ENCODE measurements at regions not wholly inside any gene's neighbourhood (a gene's known extent, or its start where the extent isn't known, plus 50 kb on each side); places are given as distances from the start of the nearest gene placed in this dataset.

DNA sequence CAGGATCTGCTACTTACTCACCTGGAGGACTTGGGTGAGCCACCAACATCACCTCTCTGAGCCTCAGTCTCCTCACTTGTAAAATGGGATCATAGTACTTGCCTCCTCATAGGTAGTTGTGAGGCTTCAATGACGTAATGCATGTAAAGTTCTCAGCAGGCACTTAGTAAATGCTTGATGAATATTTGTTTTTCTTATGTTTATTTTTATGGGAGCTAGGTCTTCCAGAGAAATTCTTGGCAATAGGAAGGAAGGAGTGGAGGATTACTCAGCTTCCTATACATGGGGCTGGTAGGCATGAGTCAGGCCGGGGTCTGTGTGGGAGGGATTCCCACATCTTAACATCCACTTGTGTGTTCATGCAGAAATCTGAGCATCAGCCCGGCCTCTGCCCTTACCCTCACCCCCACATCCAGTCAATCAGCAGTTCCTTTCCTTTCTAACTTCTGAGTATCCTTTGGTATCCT lies 95.4 kb upstream of the USP24 start (continued):
- no peak for TF ChIP-seq CREB1 (IDR thresholded peaks at IDR 0.05; ENCODE audit: low read depth)

- no peak for FAIRE-seq
- ChIA-PET POLR2A (no interaction called here), CTCF (interaction anchor here (0.9 to 1.0 kb wide), 2 partner anchors 10 to 167 kb away, joined by 3 read pairs; no protein-coding TSS in a partner anchor), RAD21 (ENCODE audit: unreplicated experiment) (no interaction called here), SMC1A (ENCODE audit: uncharacterized antibody, unreplicated experiment) (interaction anchor here (0.6 kb wide), 1 partner anchor 182 kb away, joined by 3 read pairs; no protein-coding TSS in a partner anchor)
- Histone ChIP-seq H3K27me3 (replicated peaks in 1 of 2; ENCODE audit: control insufficient read depth in 2 of 2, insufficient read depth in 2 of 2, low read length in 1 of 2) (no peaks in the 10 kb centered on the region), H3K79me2 (ENCODE audit: control insufficient read depth, insufficient read depth, low read length) (no peaks in the 10 kb centered on the region), H4K20me1 (ENCODE audit: control insufficient read depth, insufficient read depth) (no peaks in the 10 kb centered on the region), H3K4me1 (ENCODE audit: control insufficient read depth, insufficient read depth, low read length) (no peaks in the 10 kb centered on the region), H3K4me3 (no peak overlapping the region), H3K9me3 (replicated peaks; ENCODE audit: control insufficient read depth, insufficient read depth, low read length) (no peaks in the 10 kb centered on the region), H2AFZ (ENCODE audit: control insufficient read depth, low read depth, low read length) (no peak overlapping the region), H3K36me3 (ENCODE audit: control insufficient read depth in 2 of 2, insufficient read depth in 2 of 2, low read length in 1 of 2) (no peaks in the 10 kb centered on the region), H3K27ac (ENCODE audit: control insufficient read depth, insufficient read depth) (no peak overlapping the region), H3K4me2 (ENCODE audit: control insufficient read depth, insufficient read depth) (no peak overlapping the region), H3K9ac (ENCODE audit: control insufficient read depth, insufficient read depth, low read length) (no peak overlapping the region)
- intact Hi-C loops (cut with micrococcal nuclease; ENCODE audit: unreplicated experiment): no loop called here
- WGBS (ENCODE audit: insufficient coverage, insufficient replicate concordance, low lambda C conversion rate, missing lambda C conversion rate): 26% methylated on average over 18 of the region's 18 CpGs
- no peak for TF ChIP-seq ZSCAN29 (IDR thresholded peaks at IDR 0.05)
- TF ChIP-seq, protein P1, sequence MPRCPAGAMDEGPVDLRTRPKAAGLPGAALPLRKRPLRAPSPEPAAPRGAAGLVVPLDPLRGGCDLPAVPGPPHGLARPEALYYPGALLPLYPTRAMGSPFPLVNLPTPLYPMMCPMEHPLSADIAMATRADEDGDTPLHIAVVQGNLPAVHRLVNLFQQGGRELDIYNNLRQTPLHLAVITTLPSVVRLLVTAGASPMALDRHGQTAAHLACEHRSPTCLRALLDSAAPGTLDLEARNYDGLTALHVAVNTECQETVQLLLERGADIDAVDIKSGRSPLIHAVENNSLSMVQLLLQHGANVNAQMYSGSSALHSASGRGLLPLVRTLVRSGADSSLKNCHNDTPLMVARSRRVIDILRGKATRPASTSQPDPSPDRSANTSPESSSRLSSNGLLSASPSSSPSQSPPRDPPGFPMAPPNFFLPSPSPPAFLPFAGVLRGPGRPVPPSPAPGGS (IDR thresholded peaks at IDR 0.05; ENCODE audit: borderline replicate concordance, insufficient read depth, low read depth, low read length, poor library complexity, severe bottlenecking): no peak
- no peak for ATAC-seq
- BruUV-seq (replicated peaks): no TSS peak
- in situ Hi-C loops (cut with MboI): no loop called here
- no peak for DNase-seq (ENCODE audit: low read depth, low spot score)
Observed at GRCh38 chr1:55309786-55310504, 94.8 kb upstream of the USP24 start.
